HG02870 (cell line): ENCODE measurements at regions not wholly inside any gene's neighbourhood (a gene's known extent, or its start where the extent isn't known, plus 50 kb on each side); places are given as distances from the start of the nearest gene placed in this dataset.

ENCODE experiments used
- ATAC-seq: cut with Tn5 transposase; IDR thresholded peaks from one replicate; pipeline ENCODE4 v1.9.1; 2021; ENCODE audit warnings: mild to moderate bottlenecking, moderate library complexity; ENCODE audit not compliant: unreplicated experiment

GRCh38 chr11:112770487-112770886, 190.7 kb upstream of the NCAM1 start:
- no peak for ATAC-seq

DNA sequence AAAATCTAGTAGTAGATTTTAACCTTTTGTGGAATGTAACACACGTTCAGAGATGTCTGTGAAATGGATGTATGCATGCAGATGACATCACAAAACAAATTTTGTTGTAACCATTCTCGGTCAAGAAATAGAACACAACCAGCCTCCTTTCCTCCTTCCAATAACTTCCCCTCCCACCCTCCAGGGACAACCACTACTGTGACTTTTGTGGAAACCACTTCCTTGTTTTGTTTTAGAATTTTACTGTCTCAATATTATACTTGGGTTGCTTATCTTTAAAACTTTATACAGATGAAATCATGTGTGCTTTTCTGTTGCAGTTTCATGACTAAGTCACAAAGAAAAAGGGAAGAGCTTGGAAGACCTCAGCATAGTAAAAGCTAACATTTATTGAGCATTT, 189.4 kb upstream of the NCAM1 start:
- no peak for ATAC-seq

DNA sequence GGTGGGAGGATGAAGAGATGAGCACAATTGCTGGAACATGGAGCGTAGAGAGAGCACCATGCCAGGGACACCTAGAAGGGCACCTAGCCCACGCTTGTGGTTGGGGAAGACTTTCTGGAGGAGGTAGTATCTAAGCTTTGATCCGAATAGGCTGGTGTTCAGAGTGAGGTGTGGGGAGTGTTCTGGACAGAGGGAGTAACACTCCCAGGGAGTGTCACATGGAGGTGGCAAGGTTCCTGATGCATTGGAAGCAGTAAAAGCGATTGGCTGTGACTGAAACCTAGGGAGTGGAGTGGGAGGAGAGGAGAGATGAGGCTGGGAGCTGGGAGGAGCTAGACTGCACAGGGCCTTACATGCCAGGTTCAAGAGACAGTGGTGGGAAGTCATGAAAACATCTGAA, 188.0 kb upstream of the NCAM1 start:
- ATAC-seq: no peak

DNA sequence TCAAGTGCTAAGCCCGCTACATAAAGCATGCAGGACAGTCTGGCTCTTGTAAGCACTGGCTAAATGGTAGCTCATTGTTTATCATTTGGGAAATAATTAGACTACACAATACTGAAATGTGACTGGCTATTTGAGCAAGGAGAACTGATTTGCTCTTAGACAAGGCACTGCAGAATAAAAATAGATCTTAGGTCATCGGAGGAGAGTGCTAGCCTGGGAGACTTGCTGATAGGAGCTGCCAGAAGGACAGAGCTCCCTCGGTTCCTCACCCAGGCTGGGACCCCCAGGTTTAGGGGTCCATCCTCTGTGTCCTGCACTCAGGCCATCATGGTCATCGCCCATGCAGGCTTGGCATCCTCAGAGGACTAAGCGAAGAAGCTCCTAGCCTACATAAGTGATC, 184.4 kb upstream of the NCAM1 start:
- no peak for ATAC-seq

DNA sequence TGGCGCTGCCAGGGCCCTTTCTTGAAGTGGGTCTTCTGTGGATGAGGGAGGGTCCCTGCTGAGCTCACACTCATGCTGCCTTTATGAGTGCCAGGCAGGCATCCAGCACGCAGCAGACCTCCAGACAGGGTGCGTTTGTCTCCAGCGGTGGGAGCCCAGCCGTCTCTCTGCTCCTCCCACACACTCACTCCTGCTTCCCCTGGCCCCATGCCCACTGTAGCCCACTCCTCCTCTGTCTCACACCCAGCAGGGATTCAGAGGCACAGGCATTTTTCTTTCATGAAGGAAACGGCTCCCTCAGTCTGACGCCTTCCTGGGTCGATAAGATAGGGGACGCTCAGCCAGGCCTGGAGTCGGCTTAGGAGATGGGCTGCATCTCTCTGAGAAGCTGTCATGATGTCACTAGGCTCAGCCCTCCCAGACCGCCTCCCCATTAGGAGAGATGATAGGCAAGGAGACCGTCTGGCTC, 183.9 kb upstream of the NCAM1 start:
- no peak for ATAC-seq

DNA sequence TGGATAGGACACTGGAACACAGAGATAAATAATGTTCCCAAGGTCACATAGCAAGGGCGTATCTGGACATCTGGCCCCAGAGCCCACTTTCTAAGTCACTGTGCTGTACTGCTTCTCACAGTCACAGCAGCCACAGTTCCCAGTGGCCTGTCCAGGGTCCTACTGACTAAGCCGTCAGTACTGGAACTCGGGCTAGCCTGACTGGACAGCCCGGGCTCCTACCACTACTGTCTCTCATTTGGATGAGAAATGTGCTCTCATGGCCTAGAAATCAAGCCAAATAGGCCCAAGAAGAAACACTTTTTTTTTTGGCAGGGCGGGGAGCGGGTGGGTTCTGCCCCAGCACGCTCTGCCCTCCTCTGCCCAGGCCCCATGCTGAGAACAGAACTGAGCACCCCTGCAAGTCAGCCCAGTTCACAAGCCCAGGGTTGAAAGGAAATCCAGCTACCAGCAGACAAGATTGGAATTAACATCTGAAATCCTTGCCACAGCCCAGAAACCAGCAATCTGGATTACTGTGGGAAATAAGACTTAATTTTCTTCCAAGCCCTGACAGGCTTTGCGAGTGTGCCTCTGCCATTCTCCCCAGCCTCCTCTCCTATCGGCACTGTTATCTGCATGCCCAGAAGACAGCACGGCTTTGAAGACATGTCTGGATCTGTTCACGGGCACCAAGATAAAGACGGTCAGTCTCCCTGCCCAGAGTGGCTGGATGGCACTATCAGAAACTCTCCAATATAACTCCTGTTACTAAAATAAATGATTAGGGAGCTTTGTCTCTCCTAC, 182.9 kb upstream of the NCAM1 start:
- ATAC-seq: no peak

- ATAC-seq: no peak
Measured at GRCh38 chr11:112778877-112779266, 182.3 kb upstream of the NCAM1 start.

DNA sequence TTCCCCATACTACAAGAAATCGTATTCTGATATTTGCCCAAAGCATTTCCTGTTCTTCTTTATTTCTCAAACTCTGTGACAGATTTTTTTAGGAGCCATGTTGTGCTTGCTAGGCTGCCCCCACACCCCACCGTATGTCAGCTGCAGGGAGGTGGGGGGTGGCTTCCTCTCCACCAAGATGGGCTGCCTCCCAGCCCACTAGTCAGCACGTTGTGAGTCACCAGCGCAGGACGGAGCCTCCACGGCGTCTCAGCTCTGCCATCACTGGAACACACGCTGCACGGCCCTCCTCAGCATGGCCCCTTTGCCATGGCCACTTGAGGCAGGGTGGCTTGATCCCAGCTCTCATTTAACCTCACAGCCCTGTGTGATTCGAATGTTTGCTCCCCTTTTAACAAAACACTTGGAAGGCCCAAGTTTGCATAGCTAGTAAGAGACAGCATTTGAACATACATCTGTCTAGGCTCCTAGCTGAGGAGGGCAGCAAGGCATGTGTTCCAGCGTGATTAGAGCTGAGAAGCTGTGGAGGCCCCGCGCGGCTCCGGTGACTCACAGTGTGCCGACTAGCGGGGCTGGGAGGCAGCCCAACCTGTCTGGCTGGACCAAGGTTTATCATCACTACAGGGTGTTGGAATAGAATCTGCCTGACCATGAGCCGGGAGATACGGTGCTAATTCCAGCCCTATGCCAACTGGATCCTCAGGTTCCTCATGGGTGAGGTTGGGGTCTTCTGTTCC, 180.7 kb upstream of the NCAM1 start:
- ATAC-seq: no peak

- ATAC-seq: no peak
Measured at GRCh38 chr11:112783945-112784322, 177.3 kb upstream of the NCAM1 start.

DNA sequence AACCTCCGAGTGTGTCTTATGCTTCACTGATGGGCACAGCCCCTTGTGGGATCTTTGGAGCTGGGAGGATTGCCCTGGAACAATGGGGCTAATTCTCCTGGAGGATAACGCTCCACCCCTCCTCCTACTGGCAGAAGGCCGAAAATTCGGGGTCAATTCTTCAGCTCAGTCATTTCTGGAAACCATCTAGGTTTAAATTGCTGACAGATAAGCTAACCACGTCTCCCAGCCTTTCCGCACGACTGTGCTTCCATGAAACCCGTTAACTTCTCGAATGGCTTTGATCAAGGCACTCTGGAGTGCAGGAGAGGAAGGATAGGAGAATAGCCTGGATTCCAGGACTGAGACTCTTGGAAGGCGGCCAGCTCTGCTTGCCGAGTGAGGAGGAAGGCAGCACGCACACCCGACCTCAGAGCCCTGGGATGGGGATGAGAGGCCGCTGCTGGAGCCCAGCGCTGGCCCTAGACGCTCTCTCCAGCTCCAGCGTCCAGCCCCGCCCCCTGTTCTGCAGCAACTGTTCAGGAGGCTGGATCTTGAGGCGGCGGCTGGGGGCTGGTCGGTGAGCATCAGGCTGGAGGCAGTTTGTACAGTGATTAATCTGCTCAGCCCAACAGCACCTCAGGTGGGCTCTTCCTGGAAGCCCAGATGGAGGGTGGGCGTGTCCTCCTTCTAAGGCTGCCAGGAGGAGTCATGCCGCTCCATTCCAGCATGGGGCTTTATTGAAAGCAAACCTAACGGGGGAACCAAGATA, 176.7 kb upstream of the NCAM1 start:
- no peak for ATAC-seq

DNA sequence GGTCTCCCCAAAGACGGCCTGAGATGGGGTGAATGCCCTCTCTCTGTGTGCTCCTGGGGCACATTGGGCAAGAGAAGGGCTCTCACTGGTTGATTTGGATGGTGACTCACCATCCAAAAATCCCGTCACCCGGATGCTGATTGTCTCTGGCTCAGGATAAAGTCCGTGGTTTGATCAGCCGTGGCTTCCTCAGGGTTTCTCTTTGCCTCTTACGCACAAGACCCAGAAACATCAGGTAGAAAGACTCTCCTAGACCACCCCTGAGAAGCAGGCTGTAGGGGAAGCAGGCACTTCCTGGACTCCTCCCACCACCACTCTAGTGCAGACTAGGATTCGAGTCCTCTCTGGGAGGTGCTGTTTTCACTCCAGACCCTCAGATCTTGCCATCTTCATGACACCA, 176.1 kb upstream of the NCAM1 start:
- ATAC-seq: no peak

- ATAC-seq: no peak
Measured at GRCh38 chr11:112785719-112786118, 175.5 kb upstream of the NCAM1 start.

DNA sequence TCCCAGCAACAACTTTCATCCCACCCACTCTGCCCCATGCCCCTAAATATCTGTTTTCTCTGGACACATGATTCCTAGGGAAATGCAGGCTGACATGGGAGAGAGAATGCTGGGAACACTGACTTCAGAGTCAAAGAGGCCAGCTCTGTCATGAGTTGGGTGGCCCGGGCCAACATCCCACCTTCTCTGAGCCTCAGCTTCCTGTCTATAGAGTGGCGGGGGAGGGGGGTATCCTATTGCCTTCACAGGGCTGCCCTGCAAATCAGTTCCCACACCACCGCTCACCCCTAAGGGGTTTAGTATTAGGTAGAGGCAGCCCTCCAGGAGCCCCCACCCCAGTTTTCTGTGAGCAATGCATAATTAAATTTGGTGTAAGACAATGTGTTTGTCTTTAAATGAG, 175.0 kb upstream of the NCAM1 start:
- ATAC-seq: no peak

- ATAC-seq: no peak
Measured at GRCh38 chr11:112786886-112787530, 174.2 kb upstream of the NCAM1 start.

GRCh38 chr11:112789481-112789880, 171.7 kb upstream of the NCAM1 start:
- no peak for ATAC-seq

- no peak for ATAC-seq
Measured at GRCh38 chr11:112790286-112790685, 170.9 kb upstream of the NCAM1 start.

- ATAC-seq: no peak
Measured at GRCh38 chr11:112792070-112792469, 169.2 kb upstream of the NCAM1 start.

GRCh38 chr11:112793416-112793815, 167.8 kb upstream of the NCAM1 start:
- no peak for ATAC-seq

DNA sequence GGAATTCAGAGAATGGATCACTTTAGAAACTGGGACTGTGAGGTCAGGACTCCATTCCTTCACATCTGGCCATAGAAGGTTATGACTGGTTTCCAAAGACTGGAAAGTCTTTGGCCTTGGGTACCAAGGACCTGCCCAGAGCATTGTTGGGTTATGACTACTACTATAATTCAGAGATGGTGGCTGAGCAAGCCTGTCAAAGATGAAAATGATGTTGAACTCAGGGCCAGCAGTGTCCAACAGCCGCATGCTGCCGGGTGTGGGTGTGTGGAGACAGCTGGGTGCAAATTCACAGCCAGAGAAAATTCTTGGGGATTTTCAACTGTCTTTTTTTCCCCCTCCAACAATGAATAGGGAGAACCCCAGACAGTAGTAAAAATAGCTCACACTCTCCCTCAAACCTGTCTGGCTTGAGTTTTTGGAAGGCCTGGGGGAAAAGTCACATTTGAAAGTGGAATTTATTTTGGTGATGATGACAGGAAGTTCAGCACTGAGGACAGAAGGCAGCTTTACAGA, 166.8 kb upstream of the NCAM1 start:
- no peak for ATAC-seq

DNA sequence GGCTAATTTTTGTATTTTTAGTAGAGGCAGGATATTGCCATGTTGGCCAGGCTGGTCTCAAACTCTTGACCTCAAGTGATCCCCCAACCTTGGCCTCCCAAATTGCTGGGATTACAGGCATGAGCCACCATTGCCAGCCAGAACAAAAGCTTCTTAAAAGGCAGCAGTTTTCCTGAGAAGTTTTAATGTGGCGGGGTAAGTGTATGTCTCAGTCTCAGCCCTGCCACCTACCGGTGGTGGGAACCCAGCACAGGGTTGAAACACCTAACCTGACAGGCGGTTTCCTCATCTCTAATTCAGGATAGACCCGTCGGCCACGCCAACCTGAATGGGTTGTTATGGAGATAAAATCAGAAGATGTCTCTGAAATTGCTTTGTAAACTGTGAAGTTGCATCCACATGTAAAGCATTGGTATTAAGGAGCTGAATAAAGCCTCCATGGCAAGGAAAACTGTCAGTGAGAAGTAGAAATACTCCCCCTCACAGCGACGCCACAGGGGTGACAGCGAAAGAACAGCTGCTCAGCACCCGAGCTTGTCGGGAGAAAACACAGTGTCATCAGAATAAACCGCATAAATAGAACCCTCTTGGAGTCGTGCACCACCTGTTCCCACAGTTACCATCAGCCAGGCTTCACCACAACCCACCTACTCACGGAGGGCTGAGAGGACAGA, 165.9 kb upstream of the NCAM1 start:
- peak; percentile 57 for ATAC-seq
